Activated CD8-positive, alpha-beta T cell treated with anti-CD3 and anti-CD28 coated beads for 36 hours (primary cell): ENCODE measurements at regions not wholly inside any gene's neighbourhood (a gene's known extent, or its start where the extent isn't known, plus 50 kb on each side); places are given as distances from the start of the nearest gene placed in this dataset.

Experiments
- ATAC-seq: fragments of 200-7000 bp; cut with Tn5 transposase; one replicate; pipeline ENCODE4 v1.10.0; 2021; ENCODE audit warnings: mild to moderate bottlenecking, moderate library complexity
- CTCF ChIA-PET: fragments of 350-600 bp; sonication (Branson Sonifier 250); formaldehyde crosslinking; loops from one replicate; lab custom pipeline; 2021; ENCODE audit warnings: antibody characterized with exemption; lab: Charles Lee
- POLR2A ChIA-PET: fragments of 350-600 bp; sonication (Branson Sonifier 250); formaldehyde crosslinking; loops from one replicate; lab custom pipeline; 2021; ENCODE audit warnings: antibody characterized with exemption; lab: Charles Lee
- DNase-seq: peaks from one replicate; pipeline ENCODE4 v3.0.0-alpha.2; 2020
- H3K27ac Mint-ChIP-seq: one replicate; pipeline ENCODE4 v1.8.0; 2021; ENCODE audit warnings: mild to moderate bottlenecking, mixed read lengths
- H3K27me3 Mint-ChIP-seq: one replicate; pipeline ENCODE4 v1.8.0; 2021; ENCODE audit warnings: mixed read lengths
- H3K36me3 Mint-ChIP-seq: one replicate; pipeline ENCODE4 v1.8.0; 2021; ENCODE audit warnings: low read depth, mixed read lengths
- H3K4me1 Mint-ChIP-seq: one replicate; pipeline ENCODE4 v1.8.0; 2021; ENCODE audit warnings: low read depth, mixed read lengths
- H3K4me3 Mint-ChIP-seq: one replicate; pipeline ENCODE4 v1.8.0; 2021; ENCODE audit warnings: mild to moderate bottlenecking, moderate library complexity, mixed read lengths
- H3K9me3 Mint-ChIP-seq: one replicate; pipeline ENCODE4 v1.8.0; 2021; ENCODE audit warnings: mixed read lengths
- CTCF ChIP-seq: fragments of 200-600 bp; IDR thresholded peaks from one replicate; pipeline ENCODE4 v1.8.0; 2022; ENCODE audit warnings: antibody characterized with exemption, mild to moderate bottlenecking
- intact Hi-C: fragments of 100-400 bp; cut with micrococcal nuclease; formaldehyde crosslinking; loops from one replicate; pipeline ENCODE4 v1.10.0; 2022

GRCh38 chr5:144567421-144567780 lies 396.7 kb downstream of the KCTD16 start:
- H3K4me3 Mint-ChIP-seq: no peak overlapping the region
- no peak for DNase-seq
- H3K9me3 Mint-ChIP-seq: peaks cover 11% of the 10 kb centered on the region

GRCh38 chr5:144566747-144567420 lies 396.2 kb downstream of the KCTD16 start:
- Mint-ChIP-seq H3K36me3 (no peaks in the 10 kb centered on the region), H3K9me3 (peaks cover 11% of the 10 kb centered on the region), H3K27me3 (no peaks in the 10 kb centered on the region), H3K4me1 (no peaks in the 10 kb centered on the region), H3K4me3 (no peak overlapping the region), H3K27ac (no peak overlapping the region)
- POLR2A ChIA-PET: no interaction called here
- ATAC-seq (no peak), DNase-seq (no peak)
- no peak for TF ChIP-seq CTCF
- CTCF ChIA-PET: no interaction called here
- intact Hi-C loops: no loop called here

More at GRCh38 chr5:144567421-144567780, 396.7 kb downstream of the KCTD16 start:
- intact Hi-C loops: no loop called here
- no peaks in the 10 kb centered on the region for H3K27me3 Mint-ChIP-seq
- ChIA-PET POLR2A (no interaction called here), CTCF (no interaction called here)
- H3K4me1 Mint-ChIP-seq: no peaks in the 10 kb centered on the region
- H3K27ac Mint-ChIP-seq: no peak overlapping the region
- no peak for ATAC-seq
- TF ChIP-seq CTCF: no peak
- H3K36me3 Mint-ChIP-seq: no peaks in the 10 kb centered on the region

DNA sequence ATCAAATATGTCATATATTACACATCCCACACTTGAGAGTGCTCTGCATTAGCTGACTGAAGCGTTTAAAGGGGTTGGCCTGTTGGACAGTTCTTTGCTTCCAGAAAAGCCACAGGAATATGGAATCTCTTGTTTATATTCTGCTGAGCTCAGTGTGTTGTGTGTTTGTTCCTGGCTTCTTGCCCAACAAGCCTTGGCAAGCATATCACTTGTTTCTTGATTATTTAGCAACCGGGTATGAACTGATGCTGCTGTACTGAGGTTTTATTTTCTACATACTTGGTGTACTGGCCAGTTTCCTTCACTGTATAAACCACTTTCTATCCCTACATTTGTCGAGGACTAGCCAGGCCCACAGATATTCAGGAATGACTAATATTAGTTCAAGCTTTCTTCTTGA lies 378.9 kb downstream of the KCTD16 start:
- Mint-ChIP-seq H3K4me1 (no peaks in the 10 kb centered on the region), H3K27ac (no peak overlapping the region), H3K27me3 (no peaks in the 10 kb centered on the region), H3K4me3 (no peak overlapping the region), H3K9me3 (peaks cover 6% of the 10 kb centered on the region), H3K36me3 (no peaks in the 10 kb centered on the region)
- ATAC-seq (no peak), DNase-seq (no peak)
- CTCF ChIA-PET: no interaction called here
- intact Hi-C loops: no loop called here
- POLR2A ChIA-PET: no interaction called here
- no peak for TF ChIP-seq CTCF

- DNase-seq (no peak), ATAC-seq (no peak)
- TF ChIP-seq CTCF: no peak
- H3K27ac Mint-ChIP-seq: no peak overlapping the region
- H3K9me3 Mint-ChIP-seq: peaks cover 6% of the 10 kb centered on the region
- POLR2A ChIA-PET: no interaction called here
- H3K36me3 Mint-ChIP-seq: no peaks in the 10 kb centered on the region
- CTCF ChIA-PET: no interaction called here
- no peaks in the 10 kb centered on the region for H3K4me1 Mint-ChIP-seq
- intact Hi-C loops: no loop called here
- H3K27me3 Mint-ChIP-seq: no peaks in the 10 kb centered on the region
- no peak overlapping the region for H3K4me3 Mint-ChIP-seq
These were observed 378.3 kb downstream of the KCTD16 start for GRCh38 chr5:144548936-144549335.

- H3K9me3 Mint-ChIP-seq: peaks cover 3% of the 10 kb centered on the region
- ATAC-seq: no peak
- no peaks in the 10 kb centered on the region for H3K36me3 Mint-ChIP-seq
- ChIA-PET CTCF (no interaction called here), POLR2A (no interaction called here)
- intact Hi-C loops: no loop called here
- no peak for TF ChIP-seq CTCF
- no peaks in the 10 kb centered on the region for H3K4me1 Mint-ChIP-seq
- no peak overlapping the region for H3K27ac Mint-ChIP-seq
- H3K4me3 Mint-ChIP-seq: no peak overlapping the region
- H3K27me3 Mint-ChIP-seq: no peaks in the 10 kb centered on the region
- DNase-seq: no peak
These were observed 376.4 kb downstream of the KCTD16 start for GRCh38 chr5:144547098-144547499.
